ENCODE measurements at regions not wholly inside any gene's neighbourhood (a gene's known extent, or its start where the extent isn't known, plus 50 kb on each side); places are given as distances from the start of the nearest gene placed in this dataset.
"Not testable (repeated sequence)": the region's sequence is repeated elsewhere in the genome, so short reads cannot be mapped to it uniquely, and the experiment has no call there.

DNA sequence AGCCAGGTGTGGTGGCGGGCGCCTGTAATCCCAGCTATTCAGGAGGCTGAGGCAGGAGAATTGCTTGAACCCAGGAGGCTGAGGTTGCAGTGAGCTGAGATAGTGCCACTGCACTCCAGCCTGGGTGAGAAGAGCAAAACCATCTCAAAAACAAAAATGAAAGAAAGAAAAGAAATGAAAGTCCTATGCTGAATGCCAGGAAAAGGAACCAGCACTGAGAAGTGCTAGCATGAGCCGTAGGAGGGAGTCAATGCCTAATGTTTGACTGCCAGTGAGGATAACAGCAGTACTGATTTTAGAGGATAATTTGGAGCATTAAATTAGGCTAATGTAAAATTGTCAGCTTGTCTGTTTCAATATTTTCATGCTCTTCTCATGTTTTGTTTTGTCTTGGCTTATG is 472.8 kb downstream of the GADD45G start:
- DNase-seq, result not testable (repeated sequence)

DNA sequence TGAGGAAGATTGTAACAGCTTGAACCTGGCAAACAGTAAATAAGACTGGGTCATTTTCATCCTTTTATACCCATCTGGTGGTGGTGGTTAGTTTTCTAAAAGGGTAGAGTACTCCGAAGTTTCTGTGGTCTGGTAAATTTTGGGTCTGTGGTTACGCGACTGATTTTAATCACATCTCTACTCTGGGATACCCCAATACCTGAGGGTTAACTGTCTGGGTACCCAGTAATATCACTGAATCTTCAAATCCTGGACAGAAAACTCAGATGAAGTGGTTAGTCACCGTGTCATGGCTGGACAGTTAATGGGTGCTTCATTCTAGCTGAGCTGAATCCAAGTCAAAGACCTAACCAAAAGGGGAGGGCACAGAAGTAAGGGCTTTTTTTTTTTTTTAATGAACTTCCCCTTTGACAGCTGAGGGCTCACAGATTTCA is 474.2 kb downstream of the GADD45G start:
- no peak for DNase-seq

DNA sequence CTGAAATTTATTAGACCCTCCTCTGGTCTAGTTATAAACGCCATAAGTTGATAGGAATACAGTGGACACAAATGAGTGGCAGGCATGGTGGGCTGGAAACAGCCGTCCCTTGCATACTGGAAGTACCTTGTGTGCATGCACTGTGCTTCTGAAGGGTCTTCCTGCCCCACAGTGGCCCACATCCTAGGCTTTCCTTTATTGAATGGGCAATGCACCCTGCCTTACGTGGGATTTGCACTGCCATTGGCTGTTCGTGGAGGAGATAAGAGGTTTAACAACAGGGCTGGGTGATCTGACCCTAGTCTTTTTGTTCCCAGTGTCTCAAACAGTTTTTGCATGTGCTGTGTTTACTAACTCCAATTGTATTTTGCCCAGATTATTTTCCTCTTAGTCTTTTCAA is 480.8 kb downstream of the GADD45G start:
- no peak for DNase-seq

DNA sequence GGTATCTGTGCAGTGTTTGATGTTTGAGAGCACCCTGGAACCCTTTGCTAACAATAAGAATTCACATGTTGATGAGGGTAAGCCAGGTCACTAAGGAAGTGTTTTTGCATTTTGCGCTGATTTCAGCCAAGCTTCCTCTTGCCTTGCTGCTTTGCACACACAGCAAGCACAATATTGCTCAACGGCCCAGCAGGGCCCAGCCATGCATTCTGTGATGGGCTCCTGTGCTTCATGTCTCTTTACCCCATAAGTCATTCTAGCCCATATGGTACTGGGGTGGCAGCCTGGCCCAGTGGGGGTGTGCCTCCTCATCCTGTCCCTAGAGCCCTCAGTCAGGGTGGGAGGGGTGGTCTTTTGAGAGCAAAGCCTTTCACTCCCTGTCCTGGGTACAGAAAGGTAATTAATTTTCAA is 481.3 kb downstream of the GADD45G start:
- DNase-seq, result peak in 1 of 2 donors; percentile 20

DNA sequence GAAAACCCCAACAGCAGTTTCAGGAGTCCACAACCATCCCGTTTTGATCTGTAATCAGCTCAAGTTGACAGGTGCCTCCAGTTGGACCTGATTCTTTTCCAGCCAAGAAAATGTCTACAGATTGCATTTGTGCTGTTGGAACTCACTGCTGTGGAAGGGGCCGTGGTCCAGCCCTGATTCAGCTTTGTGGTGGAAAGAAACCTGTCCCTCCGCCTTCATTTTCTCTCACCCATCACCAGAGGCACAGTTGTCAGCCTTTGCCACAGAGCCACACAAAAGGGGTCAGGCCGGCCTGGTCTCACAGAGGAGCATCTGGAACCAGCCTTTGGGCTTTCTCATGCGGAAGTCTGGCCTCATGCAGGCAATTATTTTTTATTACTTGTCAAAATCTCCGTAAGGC is 483.6 kb downstream of the GADD45G start:
- no peak for DNase-seq

DNA sequence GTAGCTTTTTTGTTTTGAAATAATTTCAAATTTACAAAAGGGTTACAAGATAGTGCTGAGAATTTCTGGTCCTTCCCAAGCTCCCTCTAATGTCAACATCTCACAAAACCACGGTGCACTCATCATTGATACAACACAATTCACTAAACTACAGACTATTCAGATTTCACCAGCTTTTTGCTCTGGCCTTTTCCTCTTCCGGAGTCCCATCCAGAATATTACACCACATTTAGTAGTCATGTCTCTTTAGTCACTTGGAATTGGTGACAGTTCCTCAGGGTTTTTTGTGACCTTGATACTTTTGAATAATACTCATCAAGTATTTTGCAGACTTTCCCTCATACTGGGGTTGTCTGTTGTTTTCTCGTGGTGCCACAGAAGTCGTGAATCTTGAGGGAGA is 484.0 kb downstream of the GADD45G start:
- DNase-seq, result no peak

DNA sequence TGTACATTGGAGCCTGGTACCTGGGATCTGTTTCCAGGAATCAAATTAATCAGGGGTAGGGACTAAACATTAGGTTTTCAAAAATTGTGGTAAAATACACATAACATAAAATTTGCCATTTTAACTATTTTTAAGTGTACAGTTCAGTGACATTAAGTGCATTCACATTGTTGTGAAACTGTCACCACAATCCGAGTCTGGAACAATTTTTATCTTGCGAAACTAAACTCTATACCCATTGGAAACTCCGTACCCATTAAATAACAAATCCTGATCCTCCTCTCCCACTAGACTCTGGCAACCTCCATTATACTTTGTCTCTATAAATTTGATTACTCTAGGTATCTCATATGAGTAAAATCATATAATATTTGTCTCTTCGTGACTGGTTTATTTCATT is 486.2 kb downstream of the GADD45G start:
- DNase-seq, result no peak

DNA sequence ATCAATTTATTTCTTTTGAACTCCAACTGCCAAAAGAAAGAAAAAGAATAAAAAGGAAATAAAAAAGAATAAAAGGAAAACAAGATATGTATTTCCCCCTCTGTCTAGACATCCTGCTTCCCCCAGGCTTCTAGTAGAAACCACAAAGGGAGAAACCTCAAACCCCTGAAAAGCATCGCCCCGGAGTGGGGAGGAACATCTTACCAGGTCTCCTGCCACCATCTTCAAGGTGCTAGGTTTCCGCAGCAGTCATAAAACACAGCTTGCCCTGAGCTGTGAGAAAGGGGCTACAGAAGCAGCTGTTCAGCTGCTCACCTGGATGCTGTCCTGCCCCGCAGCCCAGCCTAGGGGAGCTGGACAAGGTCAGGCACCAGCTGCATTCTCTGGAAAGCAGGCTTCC is 487.7 kb downstream of the GADD45G start:
- DNase-seq, result peak; percentile 15 to 19

DNA sequence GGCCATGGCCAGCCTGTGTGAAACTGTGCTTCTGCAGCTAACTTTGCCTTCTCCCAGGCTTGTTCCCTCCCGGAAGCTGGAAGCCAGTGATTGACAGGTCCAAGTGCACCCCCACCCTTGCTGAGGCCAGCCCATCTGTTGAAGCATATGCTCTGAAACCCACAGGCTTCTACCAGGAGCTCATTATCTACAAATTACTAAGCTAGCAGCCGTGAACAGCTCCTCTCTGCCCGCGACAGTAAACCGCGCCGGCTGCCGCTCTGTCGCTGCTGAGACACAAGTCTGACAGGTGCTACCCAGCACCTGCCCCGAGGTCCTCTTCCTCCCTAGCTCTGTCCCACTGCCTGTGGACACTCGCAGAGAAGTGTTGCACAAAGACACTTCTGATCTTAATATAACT is 490.9 kb downstream of the GADD45G start:
- no peak for DNase-seq

DNA sequence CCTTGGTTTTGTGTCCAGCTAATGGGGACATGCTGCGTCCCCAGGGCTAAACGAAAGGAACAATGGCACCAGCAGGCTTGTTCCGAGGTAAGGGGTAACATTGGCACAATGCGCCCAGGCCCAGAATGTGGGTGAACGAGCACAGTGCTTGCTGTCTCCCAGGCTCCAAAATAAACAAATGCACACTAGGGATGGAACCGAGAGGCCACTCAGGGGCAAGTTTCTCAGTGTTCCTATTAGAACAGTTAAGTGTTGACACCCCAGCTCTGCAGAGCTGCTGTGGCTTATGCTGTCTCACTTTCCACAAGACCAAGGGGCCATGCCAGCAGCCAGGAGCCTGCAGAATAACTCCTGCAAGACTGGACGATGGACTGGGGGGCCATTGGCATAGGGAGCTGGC is 492.4 kb downstream of the GADD45G start:
- DNase-seq, result no peak

DNA sequence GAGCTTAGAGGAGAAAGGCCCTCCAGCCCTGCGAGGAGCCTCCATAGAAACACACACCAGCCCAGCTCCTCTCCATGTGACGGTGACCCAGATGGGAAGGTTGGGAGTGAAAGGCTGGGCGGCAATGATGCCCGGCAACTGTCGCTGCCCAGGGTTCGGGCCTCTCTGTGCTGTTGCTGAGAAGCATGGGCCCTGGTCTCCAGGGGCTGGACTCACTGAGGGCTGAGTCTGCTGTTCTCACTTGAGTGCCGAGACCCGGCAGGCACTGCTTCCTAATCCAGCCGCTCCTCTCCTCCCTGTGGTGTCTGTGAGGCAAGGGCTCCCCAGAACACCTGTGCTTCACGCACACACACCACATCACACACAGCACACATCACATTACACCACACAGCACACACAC is 493.6 kb downstream of the GADD45G start:
- no peak for DNase-seq

DNA sequence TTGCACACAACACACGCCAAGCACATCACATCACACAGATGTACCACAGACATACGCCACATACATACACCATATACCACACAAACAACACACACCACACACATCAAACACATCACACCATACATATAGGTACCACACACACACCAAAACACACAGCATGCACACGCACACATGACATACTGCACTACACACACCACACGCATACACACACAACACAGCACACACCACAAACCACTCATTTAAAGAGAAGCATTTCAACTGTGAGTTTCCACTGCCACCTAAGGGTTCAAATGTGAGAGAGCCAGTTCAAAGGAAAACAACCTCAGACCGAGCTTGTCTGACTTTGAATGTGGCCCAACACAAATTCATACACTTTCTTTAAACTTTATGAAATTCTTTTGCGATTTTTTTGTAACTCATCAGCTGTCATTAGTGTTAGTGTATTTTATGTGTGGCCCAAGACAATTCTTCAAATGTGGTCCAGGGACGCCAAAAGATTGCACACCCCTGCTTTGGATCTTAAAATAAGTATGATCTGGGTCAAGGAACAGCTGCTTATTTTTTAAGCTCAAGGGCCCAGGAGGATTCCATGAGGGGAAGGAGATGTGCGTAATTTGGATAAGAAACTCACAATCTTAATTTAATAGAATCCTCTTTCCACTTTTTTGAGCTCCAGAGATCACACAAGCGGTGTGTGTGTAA is 494.6 kb downstream of the GADD45G start:
- peak in 1 of 2 donors; percentile 17 for DNase-seq

DNA sequence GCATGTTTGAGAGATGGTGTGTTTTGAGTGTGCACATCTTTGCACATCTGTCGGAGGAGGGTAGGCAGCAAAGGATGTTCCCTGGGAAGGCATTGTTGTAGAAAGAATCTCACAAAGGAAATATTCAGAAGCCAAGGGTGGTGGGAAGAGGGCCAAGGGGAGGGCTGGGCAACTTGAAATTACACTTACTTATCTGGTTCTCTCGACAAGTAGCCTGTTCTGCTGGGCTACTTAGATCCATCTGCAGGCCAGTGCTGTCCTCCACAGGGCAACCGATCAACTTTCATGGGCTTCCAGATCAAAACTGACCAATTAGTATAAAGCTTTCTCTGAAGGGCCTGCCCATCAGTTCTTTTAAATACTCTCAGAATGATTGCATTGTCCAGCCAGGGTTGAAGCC is 495.2 kb downstream of the GADD45G start:
- DNase-seq, result no peak

DNA sequence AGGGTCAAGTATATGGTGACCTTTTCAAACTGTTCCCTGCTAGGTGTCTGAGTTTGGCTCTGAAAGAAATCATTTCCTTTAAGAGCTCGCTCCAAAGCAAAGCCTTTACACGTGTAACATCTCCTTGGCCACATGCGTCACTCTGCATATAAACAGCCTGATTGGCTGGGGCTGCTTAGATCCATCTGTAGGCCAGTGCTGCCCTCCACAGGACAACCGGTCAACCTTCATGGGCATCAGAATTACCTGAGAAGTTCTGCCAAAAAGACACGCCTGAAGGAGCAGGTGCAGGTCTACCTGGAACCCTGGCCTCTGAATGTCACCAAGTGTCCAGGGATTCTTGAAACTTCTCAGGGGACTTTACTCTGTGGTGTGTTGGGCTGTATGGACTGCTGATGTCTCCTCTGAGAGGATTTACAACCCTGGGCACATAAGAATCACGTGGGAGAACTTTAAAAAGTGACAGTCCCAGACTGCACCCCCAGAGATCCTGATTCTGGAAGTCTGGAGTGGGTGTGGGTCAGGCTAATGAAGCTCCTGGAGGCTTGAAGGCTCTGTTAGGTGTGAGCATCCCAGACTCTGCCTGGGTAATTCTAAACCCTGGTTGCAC is 497.6 kb downstream of the GADD45G start:
- peak; percentile 85 to 86 for DNase-seq

DNA sequence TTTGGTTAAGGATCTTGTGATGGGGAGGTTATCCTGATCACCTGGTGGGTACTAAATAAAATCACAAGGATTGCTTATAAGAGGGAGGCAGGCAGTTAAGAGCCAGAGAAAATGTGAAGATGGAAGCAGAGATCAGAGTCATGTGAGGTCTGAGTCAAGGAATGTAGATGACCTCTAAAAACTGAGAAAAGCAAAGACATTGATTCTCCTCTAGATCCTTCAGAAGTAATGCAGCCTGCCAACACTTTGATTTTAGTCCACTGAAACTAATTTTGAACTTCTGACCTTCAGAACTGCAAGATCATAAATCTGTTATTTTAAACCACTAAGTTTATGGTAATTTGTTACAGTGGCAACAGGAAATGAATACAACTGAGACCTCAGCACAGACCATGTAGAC is 499.0 kb downstream of the GADD45G start:
- DNase-seq, result no peak

DNA sequence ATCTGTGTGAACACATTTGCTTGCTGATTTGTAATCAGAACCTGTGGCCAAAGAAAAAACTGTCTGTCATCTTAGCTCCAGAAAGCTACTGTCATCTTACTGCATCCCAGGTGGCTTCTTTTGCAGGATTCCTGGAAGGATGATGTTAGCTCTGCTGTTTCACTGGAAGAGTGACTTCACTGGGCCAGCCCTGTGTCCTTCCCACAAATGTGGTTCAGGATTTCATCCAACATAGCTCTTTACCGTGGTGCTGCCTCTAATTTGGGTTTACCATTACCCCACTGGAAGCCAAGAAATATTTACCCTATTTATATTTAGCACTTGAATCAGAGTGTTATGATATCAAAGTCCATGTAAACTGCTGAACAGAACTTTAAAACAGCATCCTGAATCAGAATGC is 501.0 kb downstream of the GADD45G start:
- DNase-seq, result no peak

DNA sequence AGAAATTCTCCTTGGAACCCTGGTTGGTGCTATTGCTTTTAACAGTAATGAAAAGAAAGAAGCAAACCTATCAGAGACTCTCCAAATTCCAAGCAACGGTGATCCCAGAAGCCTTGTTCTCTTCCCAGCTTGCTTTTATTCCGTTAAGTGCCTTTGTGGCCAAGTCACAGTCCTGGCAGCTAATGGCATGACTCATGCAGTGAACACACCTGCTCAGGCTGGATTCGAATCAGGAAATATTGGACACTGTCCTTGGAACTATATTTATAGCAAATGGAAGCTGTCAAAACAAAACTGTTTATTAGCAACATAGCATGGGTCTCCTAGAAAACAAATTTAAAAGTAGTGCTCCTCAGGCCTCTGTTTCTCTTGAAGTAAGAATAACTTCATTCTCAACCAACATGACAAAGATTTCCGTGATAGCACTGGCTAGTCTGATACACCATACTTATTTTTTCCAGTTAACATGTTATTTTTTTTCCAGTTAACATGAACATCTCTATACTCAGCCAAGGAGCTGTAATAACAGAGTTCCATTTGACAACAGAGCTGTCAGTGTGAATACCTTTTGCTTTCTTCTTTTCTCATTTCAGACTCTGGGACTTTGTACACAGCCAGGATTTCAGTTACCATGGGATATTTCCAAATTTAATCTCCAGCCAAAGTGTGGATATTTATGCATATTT is 502.4 kb downstream of the GADD45G start:
- no peak for DNase-seq

DNA sequence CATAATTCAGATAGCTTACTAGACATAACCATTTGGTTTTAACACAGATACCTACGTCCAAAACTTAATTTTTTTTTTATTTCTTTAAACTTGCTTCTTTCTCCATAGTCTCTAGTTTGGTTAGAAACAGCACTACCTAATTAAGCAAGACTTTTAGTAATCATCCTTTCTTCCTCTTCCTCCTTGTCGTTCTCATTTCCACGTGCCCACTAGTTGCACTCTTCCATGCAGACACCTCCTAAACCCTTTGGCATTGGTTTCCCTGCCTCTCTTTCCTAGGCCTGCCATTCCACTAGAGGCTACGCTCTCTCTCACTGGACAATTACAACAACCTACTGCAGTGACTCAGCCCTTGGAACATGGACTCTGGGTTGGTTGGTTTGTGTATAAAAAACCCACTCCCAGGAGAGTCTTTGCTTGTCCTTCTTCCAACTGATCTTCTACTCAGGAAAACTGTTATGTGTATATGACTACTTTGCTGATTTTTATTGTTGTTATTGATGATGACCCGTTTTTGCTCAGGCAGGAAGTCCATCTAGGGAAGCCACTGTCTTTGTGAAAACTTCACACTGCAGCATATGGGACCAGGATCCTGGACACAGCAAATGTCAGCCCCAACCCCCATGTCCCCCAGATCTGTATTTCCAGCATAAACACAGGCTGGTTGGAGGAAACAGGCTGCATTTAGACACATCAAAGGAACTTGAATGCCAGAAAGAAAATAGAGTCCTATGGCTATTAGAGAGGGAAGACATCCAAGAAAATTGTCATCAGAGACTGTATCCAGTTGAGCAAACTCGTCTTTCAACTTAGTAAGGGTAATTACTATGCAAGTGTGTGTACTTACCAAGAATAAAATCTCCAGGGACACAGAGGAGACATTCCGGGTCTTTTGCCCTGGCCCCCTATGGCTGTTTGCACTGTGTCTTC is 503.2 kb downstream of the GADD45G start:
- DNase-seq, result no peak

DNA sequence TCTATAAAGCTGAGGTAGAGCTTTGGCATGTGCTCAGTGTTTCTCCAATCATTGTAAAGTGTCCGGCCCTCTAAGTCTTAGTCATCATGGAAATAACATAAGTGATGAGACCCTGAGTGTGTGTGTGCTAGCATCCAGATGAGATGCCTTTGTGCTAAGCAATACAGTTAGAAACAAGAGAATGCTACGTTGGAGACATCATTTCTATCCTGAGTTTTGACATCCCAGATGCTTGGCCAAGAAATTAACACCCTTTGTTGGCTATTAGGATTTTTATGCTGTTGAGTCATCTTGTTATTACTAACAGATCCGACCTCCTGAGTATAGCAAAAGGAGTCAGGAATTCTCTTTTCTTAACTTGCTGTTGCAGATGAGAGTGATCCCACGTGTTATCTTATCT is 508.0 kb downstream of the GADD45G start:
- DNase-seq, result no peak

DNA sequence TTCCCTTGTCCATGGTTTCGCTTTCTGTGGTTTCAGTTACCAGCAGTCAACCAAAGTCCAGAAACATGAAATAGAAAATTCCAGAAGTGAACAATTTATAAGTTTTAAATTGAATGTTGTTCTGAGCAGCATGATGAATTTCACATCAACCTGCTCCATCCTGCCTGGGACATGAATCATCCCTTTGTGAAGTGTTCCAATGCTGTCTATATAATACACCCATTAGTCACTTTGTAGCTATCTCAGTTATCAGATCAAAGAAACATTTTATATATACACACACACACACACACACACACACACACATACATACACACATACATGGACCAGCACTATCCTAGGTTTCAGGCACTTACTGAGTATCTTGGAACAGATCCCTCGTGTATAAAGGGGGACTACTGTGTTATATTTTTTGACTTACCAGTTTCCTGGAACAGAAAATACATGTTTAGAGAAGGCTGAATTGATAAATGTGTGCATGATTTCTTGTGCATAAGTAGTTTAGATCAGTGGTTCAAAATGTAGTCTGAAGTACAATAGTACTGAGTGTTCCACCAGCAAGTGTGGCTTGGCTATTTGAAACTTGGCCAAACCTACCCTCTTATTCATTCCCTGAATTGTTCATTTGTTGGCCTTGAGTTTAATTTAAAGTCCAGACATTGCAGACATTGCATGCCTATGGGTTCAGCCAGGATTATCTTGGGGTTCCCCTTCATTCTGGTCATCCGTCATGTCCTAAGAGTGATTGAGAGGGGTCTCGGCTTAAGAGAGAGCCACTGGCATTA is 510.0 kb downstream of the GADD45G start:
- DNase-seq, result no peak

DNA sequence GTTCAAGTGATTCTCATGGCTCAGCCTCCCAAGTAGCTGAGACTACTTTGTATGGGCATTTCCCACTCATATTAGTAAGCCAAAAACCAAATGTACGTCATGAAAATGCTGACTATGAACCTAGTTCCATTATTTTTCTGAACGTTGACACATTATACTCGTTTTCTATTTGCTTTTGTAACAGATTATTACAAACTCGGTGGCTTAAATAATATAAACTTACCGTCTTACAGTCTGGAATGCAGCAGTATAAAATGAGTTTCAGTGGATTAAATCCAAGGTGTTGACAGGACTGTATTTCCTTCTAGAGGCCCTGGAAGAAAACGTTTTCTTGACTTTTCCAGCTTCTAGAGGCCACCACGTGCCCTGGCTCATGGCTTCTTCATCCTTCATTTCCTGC is 517.0 kb downstream of the GADD45G start:
- no peak for DNase-seq

DNA sequence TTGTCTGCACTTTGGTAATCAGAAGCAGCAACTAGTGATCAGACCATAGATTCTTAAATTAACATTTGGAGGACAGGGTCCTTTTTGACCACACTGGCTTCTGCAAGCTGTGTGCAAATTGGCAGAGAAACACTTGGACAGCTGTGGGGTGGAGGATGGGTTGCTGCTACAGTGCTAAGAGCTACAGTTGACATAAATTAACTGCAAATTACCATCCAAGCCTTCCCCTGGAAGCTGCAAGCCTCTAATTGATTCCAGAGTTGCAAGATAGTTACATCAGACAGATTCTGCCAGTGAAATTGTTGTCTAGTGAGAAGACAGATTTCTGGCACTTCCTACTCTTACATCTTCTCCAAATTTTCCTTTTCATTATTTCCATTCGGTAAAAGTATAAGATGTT is 517.7 kb downstream of the DIRAS2 start:
- DNase-seq, result no peak

All from CD4-positive, alpha-beta T cell treated with Interferon alpha-2 for 1 hour (primary cell).